Middle frontal gyrus (tissue), 1 donor: ENCODE measurements at regions not wholly inside any gene's neighbourhood (a gene's known extent, or its start where the extent isn't known, plus 50 kb on each side); places are given as distances from the start of the nearest gene placed in this dataset.

ENCODE experiments used
- DNase-seq: peaks from one replicate; pipeline ENCODE4 v3.0.0-alpha.2; 2015; ENCODE audit warnings: low spot score; ENCODE audit errors: extremely low spot score

DNA sequence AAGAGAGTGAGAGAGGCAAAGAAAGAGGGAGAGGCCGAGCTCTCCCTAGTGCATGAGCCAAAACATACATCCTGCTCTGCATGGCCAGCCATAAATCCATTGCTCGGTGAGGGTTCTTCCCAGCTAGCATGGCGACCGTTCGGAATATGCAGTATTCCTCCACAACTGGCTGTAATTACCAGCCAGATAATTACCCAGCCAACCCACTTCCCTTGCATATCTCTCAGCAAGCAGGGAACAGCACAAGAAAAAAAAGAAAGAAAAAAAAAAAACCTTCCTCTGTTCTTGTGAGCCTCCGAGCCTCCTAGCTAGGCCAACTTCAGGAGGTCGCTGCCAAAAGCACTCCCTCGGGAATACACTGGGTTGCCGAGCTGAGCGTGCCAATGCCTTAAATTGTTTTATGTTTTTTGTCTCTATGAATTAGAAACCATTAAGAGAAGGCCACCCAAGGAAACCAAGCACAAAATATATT is 567.9 kb downstream of the MED13L start:
- DNase-seq, result no peak

GRCh38 chr12:115708801-115709200 is 568.7 kb downstream of the MED13L start:
- DNase-seq, result no peak

DNA sequence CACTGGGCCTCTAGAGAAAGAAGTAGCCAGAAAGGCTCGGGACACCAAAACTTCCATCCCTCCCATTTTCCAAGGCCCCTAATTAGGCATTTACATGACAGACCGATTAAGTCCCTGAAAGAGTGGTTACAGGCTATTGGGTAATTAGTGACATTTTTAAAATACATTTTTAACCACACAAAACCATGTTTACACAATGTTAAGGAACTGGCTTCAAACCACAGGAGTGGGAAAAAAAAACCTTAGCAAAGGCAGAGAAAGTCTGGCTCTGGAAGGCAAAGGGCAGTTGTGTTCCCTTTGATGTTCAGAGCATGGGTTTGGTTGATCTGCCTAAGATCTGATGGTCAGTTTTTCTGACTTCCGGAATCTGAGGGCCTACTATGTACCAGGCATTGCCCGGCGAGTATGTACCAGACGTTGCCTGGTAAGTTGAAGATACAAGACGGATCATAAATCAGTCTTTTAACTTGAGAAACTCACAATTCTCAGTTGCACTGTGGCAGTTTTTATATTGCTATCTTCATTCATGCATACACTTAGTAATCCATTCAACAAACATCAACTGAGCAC is 576.5 kb downstream of the MED13L start:
- DNase-seq, result no peak

DNA sequence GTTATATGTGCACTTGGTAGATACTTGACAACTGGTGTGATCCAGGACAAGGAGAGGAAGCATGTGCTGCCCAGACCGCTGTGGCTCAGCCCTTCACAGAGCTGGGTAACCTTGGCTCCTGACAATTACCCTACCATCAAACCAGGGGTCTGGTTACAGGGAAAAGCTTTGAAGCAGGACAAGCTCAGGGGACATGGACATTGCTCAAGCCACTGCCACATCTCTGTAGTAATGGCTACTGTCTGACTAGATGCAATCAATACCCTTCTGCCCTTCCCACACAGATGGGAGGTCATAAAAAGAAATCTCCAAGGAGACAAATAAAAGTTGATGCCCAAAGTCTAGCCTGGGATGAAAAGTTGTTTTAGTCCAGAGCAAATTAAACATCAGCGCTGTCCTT is 577.4 kb downstream of the MED13L start:
- no peak for DNase-seq

DNA sequence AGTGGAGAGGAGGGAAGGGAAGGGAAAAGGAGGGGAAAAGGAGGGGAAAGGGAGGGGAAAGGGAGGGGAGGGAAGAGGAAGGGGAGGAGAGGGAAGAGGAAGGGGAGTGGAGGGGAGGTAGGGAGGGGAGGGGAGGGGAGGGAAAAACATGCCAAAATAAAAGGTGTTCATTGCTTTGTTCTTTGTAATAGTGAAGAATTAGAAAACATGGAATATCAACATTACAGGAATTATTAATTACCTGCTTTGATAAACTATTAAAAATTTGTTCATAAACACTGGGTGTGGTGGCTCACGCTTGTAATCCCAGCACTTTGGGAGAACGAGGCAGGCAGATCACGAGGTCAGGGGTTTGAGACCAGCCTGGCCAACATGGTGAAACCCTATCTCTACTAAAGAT is 579.2 kb downstream of the MED13L start:
- no peak for DNase-seq

GRCh38 chr12:115697340-115697739 is 580.2 kb downstream of the MED13L start:
- no peak for DNase-seq

DNA sequence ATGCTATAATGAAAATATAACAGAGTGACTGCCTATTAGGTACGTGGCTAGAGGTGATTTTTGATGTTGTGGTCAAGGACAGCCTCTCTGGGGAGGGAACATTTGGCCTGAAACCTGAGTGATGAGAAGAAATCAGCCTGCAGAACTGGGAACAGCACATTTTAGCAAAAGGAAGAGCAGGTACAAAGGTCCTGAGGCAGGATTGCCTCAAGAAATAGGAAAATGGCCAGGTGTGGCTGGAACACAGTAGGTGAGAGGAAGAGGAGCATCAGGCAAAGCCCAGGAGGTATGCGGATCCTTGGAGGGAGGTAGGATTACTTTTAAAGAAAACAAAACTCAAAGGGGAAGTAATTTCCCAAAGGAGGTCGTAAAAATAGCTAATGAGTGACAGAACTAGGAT is 582.9 kb downstream of the MED13L start:
- DNase-seq, result no peak

- DNase-seq, result no peak
Observed at GRCh38 chr12:115693970-115694369, 583.5 kb downstream of the MED13L start.

- no peak for DNase-seq
Observed at GRCh38 chr12:115691123-115691522, 586.4 kb downstream of the MED13L start.

- no peak for DNase-seq
Observed at GRCh38 chr12:115687094-115687493, 590.4 kb downstream of the MED13L start.

DNA sequence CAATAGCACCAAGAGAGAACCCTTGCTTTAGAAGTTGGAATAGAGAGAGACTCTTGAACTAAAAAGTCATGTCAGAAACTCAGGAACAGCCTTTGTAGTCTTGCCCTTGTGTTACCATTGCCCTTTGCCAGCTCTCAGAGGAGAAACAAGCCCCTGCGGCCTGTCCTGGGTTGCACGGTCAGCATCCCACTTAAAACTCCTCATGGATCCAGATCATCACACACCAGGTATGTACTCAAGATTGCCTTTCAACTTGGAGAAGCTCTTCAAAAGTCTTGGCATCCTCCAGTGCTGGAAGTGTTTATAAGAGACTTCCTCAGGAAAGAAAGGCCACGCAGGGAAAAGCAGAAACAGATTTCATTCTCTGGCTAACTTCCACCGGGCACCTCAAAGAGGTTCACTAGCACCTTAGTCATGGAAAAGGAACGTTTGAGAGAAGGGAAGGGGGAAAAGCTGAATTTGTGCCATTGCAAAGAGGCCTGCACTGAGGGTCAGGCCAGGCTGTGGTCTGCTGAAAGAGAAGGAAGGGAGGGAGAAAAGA is 594.2 kb downstream of the MED13L start:
- DNase-seq, result no peak

DNA sequence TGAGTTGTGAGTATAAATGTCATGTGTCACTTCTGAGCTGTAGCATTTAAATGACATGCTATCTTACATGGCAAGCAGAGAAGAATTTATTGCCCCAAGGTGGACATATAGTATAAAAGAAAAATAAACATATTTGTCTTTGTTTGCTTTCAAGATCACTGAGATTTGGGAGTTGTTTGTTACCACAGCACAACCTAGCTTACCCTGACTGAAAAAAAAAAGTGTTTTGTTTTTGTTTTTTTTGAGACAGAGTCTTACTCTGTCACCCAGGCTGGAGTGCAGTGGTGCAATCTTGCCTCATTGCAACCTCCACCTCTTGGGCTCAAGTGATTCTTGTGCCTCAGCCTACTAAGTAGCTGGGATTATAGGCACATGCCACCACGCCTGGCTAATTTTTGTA is 596.5 kb downstream of the MED13L start:
- DNase-seq, result no peak

GRCh38 chr12:115672506-115673080 is 604.9 kb downstream of the MED13L start:
- DNase-seq, result no peak

DNA sequence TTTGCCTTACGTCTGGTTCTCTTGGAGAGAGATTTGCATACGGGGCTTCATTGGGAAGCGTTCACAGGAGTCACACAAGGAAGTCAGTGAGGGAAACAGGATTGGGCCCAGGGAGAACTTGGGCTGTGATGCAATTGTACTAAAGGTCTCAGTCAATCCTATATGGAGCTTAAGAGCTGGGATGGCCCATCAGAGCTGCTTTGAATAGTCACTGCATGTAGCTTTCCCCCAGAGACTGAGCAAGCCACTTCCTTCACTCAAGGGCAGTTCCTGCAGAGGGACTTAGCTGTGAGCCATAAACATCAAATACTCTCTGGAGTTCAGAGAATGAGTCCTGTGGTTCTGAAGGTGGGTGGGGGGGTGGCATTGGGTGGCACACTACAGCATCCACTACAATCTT is 605.4 kb downstream of the MED13L start:
- DNase-seq, result no peak

DNA sequence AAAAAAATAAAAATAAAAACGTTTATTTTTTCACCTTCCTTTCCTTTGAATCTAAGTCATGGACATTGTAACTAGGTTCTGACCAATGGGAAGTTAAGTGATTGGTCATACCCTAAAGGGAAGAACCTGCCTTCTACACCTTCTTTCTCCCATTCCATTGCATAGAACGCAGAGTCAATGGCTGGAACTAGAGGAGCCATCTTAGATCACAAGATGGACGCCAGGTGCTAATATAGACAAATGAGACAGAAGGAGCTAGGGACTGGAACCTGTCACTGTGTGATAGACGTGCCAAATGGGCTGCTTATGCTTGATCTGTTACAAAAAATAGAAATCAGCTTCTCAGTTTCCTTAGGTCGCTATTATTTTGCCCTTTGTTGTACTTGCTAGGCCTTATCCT is 606.6 kb downstream of the MED13L start:
- DNase-seq, result no peak

GRCh38 chr12:115667116-115667515 is 610.4 kb downstream of the MED13L start:
- no peak for DNase-seq

GRCh38 chr12:115666168-115666567 is 611.3 kb downstream of the MED13L start:
- no peak for DNase-seq

- DNase-seq, result no peak
Observed at GRCh38 chr12:115661112-115661511, 616.4 kb downstream of the MED13L start.

- DNase-seq, result no peak
Observed at GRCh38 chr12:115660211-115660805, 617.2 kb downstream of the MED13L start.

GRCh38 chr12:115659422-115659821 is 618.1 kb downstream of the MED13L start:
- no peak for DNase-seq

DNA sequence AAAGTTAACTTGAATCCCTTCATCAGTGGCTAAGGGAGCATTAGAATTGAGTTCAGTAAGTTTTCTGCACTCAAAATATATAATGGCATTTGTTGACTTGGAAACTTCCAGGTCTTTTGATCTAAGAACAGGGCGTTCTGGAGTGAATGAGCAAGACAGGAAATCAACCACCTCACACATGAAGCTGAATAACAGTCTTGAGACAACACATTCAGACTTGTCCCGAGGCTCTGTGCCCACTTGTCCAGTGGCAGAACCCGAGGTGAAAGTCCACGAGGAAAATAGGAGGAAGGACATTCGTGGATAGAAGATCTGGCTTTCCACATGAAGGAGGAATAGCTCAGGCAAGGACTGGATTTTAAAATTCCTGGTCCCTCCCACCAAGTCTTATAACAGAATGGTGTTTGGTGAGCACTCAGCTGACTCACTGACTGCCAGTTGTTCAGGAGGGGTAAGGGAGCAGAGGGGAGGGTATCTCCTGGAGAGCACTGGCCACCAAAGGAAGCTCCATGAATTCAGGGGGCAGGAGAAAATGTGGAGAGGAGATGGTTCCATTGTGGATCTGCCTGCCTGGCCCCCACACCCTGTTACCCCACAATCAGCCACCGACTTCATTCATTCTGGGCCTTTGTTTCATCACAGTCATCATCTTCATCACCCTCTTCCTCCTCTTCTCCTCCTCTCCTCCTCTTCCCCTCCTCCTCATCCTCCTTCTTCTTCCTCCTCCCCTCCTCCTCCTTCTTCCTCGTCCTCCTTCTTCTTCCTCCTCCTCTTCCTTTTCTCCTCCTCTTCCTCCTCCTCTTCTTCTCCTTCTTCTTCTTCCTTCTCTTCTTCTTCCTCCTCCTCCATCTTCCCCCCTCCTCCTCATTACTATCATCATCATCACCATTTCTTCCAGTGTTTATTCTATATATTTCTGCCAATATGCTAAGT is 620.1 kb downstream of the MED13L start:
- no peak for DNase-seq

- DNase-seq, result no peak
Observed at GRCh38 chr12:115650026-115650425, 627.5 kb downstream of the MED13L start.
